Neutrophil (primary cell): ENCODE measurements at regions not wholly inside any gene's neighbourhood (a gene's known extent, or its start where the extent isn't known, plus 50 kb on each side); places are given as distances from the start of the nearest gene placed in this dataset.

Experiments used
- H3K27ac ChIP-seq: fragments of 200-600 bp; sonication (generic); 2 replicates; pipeline ENCODE4 v1.5.1; 2016; ENCODE audit warnings: mild to moderate bottlenecking, moderate library complexity
- H3K27me3 ChIP-seq: fragments of 200-600 bp; sonication (generic); 2 replicates; pipeline ENCODE4 v1.6.0; 2016; ENCODE audit warnings: mild to moderate bottlenecking
- H3K36me3 ChIP-seq: fragments of 200-600 bp; sonication (generic); 2 replicates; pipeline ENCODE4 v1.5.1; 2017
- H3K4me1 ChIP-seq, 2 experiments: fragments of 200-600 bp in 1 of 2; sonication (generic) in 1 of 2; 1 replicate in 1 of 2; 2 replicates in 1 of 2; pipeline versions ENCODE4 v1.5.1 to v1.6.1; 2013 to 2016; ENCODE audit warnings: low read depth in 1 of 2, low read length in 1 of 2, mild to moderate bottlenecking in 1 of 2, moderate library complexity in 1 of 2; ENCODE audit not compliant: control insufficient read depth in 1 of 2, insufficient read depth in 1 of 2
- H3K4me3 ChIP-seq, 2 experiments: fragments of 200-600 bp in 1 of 2; sonication (generic) in 1 of 2; 1 replicate in 1 of 2; 2 replicates in 1 of 2; pipeline ENCODE4 v1.5.1; 2013 to 2016; ENCODE audit warnings: low read depth in 1 of 2, low read length in 1 of 2, mild to moderate bottlenecking in 1 of 2, moderate library complexity in 1 of 2
- H3K9me3 ChIP-seq: fragments of 200-600 bp; sonication (generic); 2 replicates; pipeline ENCODE4 v1.5.1; 2016
- TF ChIP-seq, protein P1 (sequence below): fragments of 200-600 bp; sonication (generic); IDR thresholded peaks from 2 replicates; pipeline ENCODE4 v1.5.1; 2016; ENCODE audit warnings: antibody characterized with exemption

DNA sequence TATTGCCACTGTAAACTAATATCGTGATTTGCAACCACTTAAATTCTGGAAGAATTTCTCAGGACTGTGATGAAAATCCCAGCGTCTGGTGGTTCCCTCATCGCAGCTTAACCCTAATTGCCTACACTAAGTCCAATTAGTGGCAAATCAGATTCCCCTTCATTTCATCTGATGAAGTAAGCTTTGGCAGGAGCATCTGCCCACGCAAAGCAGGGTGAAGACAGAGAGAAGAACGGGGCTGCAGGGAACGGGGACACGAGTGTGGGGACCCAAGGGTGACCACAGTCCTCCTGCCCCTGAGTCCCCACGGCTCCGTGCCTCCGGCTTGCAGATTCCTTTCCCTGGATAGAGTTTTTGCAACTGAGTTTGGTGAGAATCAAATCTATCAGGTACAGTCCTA is 159.5 kb downstream of the LY86 start:
- H3K36me3 ChIP-seq = no peaks in the 10 kb centered on the region
- H3K4me1 ChIP-seq = peaks cover 51 to 52% of the 10 kb centered on the region in 2 experiments
- no peak overlapping the region for H3K4me3 ChIP-seq
- H3K9me3 ChIP-seq = no peaks in the 10 kb centered on the region
- no peak overlapping the region for H3K27ac ChIP-seq
- TF ChIP-seq, protein P1, sequence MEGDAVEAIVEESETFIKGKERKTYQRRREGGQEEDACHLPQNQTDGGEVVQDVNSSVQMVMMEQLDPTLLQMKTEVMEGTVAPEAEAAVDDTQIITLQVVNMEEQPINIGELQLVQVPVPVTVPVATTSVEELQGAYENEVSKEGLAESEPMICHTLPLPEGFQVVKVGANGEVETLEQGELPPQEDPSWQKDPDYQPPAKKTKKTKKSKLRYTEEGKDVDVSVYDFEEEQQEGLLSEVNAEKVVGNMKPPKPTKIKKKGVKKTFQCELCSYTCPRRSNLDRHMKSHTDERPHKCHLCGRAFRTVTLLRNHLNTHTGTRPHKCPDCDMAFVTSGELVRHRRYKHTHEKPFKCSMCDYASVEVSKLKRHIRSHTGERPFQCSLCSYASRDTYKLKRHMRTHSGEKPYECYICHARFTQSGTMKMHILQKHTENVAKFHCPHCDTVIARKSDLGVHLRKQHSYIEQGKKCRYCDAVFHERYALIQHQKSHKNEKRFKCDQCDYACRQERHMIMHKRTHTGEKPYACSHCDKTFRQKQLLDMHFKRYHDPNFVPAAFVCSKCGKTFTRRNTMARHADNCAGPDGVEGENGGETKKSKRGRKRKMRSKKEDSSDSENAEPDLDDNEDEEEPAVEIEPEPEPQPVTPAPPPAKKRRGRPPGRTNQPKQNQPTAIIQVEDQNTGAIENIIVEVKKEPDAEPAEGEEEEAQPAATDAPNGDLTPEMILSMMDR = no peak
- no peaks in the 10 kb centered on the region for H3K27me3 ChIP-seq

DNA sequence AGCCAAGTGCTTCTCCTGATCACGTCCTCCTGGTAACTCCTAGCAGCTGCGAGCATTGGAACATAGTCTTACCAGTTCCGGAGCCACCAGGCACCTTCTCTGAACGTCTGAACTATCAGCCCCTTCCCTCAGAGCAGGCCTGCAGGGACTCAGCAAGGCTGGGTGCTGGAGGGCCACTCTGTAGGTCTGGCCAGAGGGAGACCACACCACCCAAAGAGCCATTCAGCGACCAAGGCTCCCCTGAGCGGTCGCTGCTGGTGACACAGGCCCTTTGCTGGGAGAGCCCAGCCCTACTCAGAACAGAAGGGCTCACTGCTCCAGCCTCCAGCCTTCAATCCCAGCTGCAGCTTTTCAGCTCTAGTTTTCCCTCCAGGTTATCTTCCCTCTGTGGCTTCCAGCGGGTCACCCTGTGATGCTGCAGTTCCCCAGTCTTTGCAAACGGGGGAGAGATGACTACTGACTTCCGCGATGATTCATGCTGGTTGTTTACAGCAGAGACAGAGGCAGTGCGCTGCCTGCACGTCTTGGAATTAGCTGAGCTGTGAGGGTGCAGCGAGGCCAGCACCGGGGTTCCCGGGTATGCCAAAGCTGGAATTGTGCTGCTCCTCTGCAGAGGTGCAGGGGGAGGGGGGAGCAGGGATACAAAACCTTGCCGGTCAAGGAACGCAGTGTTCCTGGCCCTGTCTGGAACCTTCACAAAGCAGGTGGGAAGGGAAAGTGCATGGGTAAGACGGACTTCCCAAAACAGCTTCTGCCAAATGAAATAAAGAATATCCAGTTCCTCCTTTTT is 161.4 kb downstream of the LY86 start:
- H3K27ac ChIP-seq = peak overlapping the region; percentile 88
- peaks cover 55 to 58% of the 10 kb centered on the region in 2 experiments for H3K4me1 ChIP-seq
- no peaks in the 10 kb centered on the region for H3K27me3 ChIP-seq
- H3K4me3 ChIP-seq = peak overlapping the region; percentile 49 to 52
- no peaks in the 10 kb centered on the region for H3K36me3 ChIP-seq
- H3K9me3 ChIP-seq = no peaks in the 10 kb centered on the region
- TF ChIP-seq, protein P1 = no peak

DNA sequence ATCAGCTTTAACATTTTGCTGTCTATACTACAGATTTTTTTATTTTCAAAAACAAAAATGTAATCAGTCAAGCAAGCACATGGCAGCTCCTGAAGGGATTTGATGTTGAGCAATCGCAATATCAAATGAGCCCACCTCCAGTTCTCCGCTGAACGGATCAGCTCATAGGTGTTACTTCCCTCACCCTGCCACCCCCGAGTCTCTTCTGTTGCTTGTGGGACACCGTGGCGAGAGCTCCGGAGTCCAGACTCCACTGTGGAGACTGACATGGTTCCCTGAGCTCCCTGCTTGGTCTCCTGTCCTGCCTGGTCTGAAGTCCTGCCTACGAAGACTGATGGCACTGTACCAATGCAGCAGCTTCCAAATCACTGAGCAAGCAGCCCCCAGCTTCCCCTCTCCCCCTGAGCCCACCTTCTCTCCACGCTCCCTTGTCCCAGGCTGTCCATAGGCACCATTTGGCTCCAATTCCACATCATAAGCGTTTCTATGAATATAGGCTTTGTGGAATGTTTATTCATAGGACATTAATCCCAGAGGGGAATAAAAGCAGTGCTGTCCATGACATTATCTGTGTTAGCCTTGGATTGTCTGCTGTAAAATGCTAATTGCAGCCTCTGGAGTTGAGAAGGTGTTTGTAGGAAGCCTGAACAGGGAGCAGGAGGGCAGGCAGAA is 162.2 kb downstream of the LY86 start:
- Histone ChIP-seq H3K27ac (peak overlapping the region; percentile 88), H3K27me3 (no peaks in the 10 kb centered on the region), H3K4me3 (peak overlapping the region; percentile 49 to 52), H3K36me3 (no peaks in the 10 kb centered on the region), H3K4me1 (peaks cover 55 to 58% of the 10 kb centered on the region in 2 experiments), H3K9me3 (no peaks in the 10 kb centered on the region)
- TF ChIP-seq, protein P1 = no peak

DNA sequence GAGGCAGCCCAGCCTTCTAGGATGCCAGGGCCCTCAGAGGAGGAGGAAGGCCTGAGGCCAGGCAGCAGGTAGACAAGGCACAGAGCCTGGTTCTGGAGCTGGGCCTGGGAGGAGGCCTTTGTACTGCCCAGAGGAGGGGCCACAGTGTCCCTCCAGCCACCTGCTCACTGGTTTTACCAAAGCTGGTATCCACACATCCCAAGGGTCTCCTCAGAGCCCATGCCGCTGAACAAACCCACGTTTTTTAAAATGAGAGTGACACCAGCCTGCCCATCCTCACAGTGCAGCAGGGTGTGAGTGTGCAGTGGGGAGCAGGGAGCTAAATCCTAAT is 162.7 kb downstream of the LY86 start:
- Histone ChIP-seq H3K27me3 (no peaks in the 10 kb centered on the region), H3K4me3 (no peak overlapping the region)

DNA sequence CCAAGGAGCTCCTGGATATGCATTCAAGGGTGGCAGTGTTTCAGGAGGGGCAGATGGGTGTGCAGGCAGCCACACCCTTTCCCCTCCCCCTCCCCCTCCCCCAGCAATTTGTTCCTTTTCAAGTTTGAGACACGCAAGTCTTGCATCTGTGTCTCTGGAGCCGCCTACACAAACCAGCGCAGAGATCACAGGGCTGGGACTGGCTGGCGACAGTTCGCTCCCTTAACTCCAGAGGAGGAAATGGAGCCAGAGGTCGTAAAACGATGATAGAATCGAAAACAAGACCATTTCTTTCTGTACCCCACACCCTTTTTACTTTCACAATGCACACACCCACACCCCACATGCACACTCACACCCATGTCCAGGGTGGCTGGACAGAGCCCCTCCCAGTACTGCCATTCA is 163.1 kb downstream of the LY86 start:
- Histone ChIP-seq H3K9me3 (no peaks in the 10 kb centered on the region), H3K27me3 (no peaks in the 10 kb centered on the region), H3K36me3 (no peaks in the 10 kb centered on the region), H3K4me3 (peak overlapping the region in 1 of 2 experiments; percentile 4), H3K4me1 (peaks cover 57 to 60% of the 10 kb centered on the region in 2 experiments), H3K27ac (peak overlapping the region; percentile 88)
- TF ChIP-seq, protein P1 = no peak

More for the DNA sequence above, 162.7 kb downstream of the LY86 start:
- Histone ChIP-seq H3K36me3 (no peaks in the 10 kb centered on the region), H3K4me1 (peaks cover 56 to 60% of the 10 kb centered on the region in 2 experiments), H3K9me3 (no peaks in the 10 kb centered on the region), H3K27ac (peak overlapping the region; percentile 88)
- TF ChIP-seq, protein P1 = no peak
